HCT116 (cell line): ENCODE measurements at regions not wholly inside any gene's neighbourhood (a gene's known extent, or its start where the extent isn't known, plus 50 kb on each side); places are given as distances from the start of the nearest gene placed in this dataset.

ENCODE experiments used
- ATAC-seq: fragments of 200-7000 bp; cut with Tn5 transposase; 2 replicates; pipeline ENCODE4 v1.9.1; 2020; ENCODE audit warnings: mild to moderate bottlenecking, moderate library complexity
- BruUV-seq: library from RNA; stranded (reverse); fragments of 400-500 nt; replicated peaks from 2 replicates; lab custom pipeline; 2021; lab: Mats Ljungman, UMichigan
- CTCF ChIA-PET: fragments of 300-600 bp; sonication (Branson Sonifier 250); formaldehyde crosslinking; loops from one replicate; lab custom pipeline; 2021; ENCODE audit warnings: antibody characterized with exemption; lab: Charles Lee
- POLR2A ChIA-PET: fragments of 300-600, 350-600 bp; sonication (Branson Sonifier 250); formaldehyde crosslinking; loops from one replicate; lab custom pipeline; 2021; ENCODE audit warnings: antibody characterized with exemption; lab: Charles Lee
- RAD21 ChIA-PET, 2 experiments: fragments of 300-600 bp; sonication (Branson Sonifier 250); formaldehyde crosslinking; loops; one replicate each; lab custom pipeline; 2023; ENCODE audit warnings: low total read pairs in 2 of 2; ENCODE audit not compliant: uncharacterized antibody in 2 of 2, unreplicated experiment in 2 of 2, low non-redundant PET in 1 of 2; lab: Charles Lee
- DNase-seq: peaks from one replicate; pipeline ENCODE4 v3.0.0-alpha.2; 2010; ENCODE audit warnings: low read depth, low spot score
- H2AFZ ChIP-seq: fragments of 200-600 bp; shearing (Covaris generic), sonication (generic); 2 replicates; pipeline ENCODE4 v1.6.1; 2017; ENCODE audit warnings: low read depth, mixed run types, mixed read lengths, antibody characterized with exemption, low read length; ENCODE audit not compliant: poor library complexity, severe bottlenecking
- H3K27ac ChIP-seq: 2 replicates; pipeline ENCODE4 v1.5.1; 2012; ENCODE audit warnings: low read depth, low read length
- H3K27me3 ChIP-seq: fragments of 200-600 bp; sonication (generic); 2 replicates; pipeline ENCODE4 v1.6.1; 2016; ENCODE audit warnings: mixed run types, low read length, mixed read lengths; ENCODE audit not compliant: insufficient read depth
- H3K36me3 ChIP-seq, 2 experiments: fragments of 200-500 bp in 1 of 2; fragments of 200-600 bp in 1 of 2; sonication (Bioruptor generic) in 1 of 2; sonication (generic) in 1 of 2; 2 replicates each; pipeline versions ENCODE4 v1.5.1 to v1.6.1; 2014 to 2016; ENCODE audit warnings: low read length in 2 of 2, inconsistent platforms in 1 of 2, mixed read lengths in 1 of 2, mixed run types in 1 of 2; ENCODE audit not compliant: insufficient read depth in 2 of 2, control insufficient read depth in 1 of 2
- H3K4me1 ChIP-seq, 2 experiments: fragments of 200-600 bp in 1 of 2; sonication (generic) in 1 of 2; 2 replicates each; pipeline versions ENCODE4 v1.5.1 to v1.6.1; 2012 to 2017; ENCODE audit warnings: low read length in 2 of 2, inconsistent platforms in 1 of 2, mild to moderate bottlenecking in 1 of 2, mixed read lengths in 1 of 2, mixed run types in 1 of 2, moderate library complexity in 1 of 2; ENCODE audit not compliant: insufficient read depth in 2 of 2, control insufficient read depth in 1 of 2
- H3K4me2 ChIP-seq: fragments of 200-600 bp; sonication (generic); 2 replicates; pipeline ENCODE4 v1.6.1; 2017; ENCODE audit warnings: mixed run types, low read length, mixed read lengths
- H3K4me3 ChIP-seq, 2 experiments: fragments of 200-600 bp in 1 of 2; sonication (generic) in 1 of 2; replicated peaks in 1 of 2; 2 replicates each; pipeline ENCODE4 v1.5.1; 2011 to 2016; ENCODE audit warnings: low read length in 2 of 2, control low read depth in 1 of 2, low read depth in 1 of 2, mild to moderate bottlenecking in 1 of 2, mixed read lengths in 1 of 2, mixed run types in 1 of 2
- H3K79me2 ChIP-seq: fragments of 200-600 bp; sonication (generic); 2 replicates; pipeline ENCODE4 v1.6.1; 2017; ENCODE audit warnings: mild to moderate bottlenecking, mixed run types, low read length, moderate library complexity, mixed read lengths; ENCODE audit not compliant: insufficient read depth
- H3K9ac ChIP-seq: fragments of 200-600 bp; sonication (generic); 2 replicates; pipeline ENCODE4 v1.6.1; 2016; ENCODE audit warnings: low read length, mixed read lengths
- H3K9me2 ChIP-seq: fragments of 200-600 bp; sonication (generic), shearing (Covaris generic); 2 replicates; pipeline ENCODE4 v1.6.1; 2017; ENCODE audit warnings: mixed run types, mild to moderate bottlenecking, moderate library complexity; ENCODE audit not compliant: insufficient read depth
- H3K9me3 ChIP-seq, 2 experiments: fragments of 200-500 bp in 1 of 2; fragments of 200-600 bp in 1 of 2; sonication (Bioruptor generic) in 1 of 2; sonication (generic) in 1 of 2; 2 replicates each; pipeline ENCODE4 v1.6.1; 2014 to 2017; ENCODE audit warnings: low read length in 2 of 2, mixed read lengths in 2 of 2, inconsistent platforms in 1 of 2, low read depth in 1 of 2, mild to moderate bottlenecking in 1 of 2, mixed run types in 1 of 2, moderate library complexity in 1 of 2; ENCODE audit not compliant: control insufficient read depth in 1 of 2, insufficient read depth in 1 of 2
- H4K20me1 ChIP-seq: fragments of 200-600 bp; sonication (generic), shearing (Covaris generic); 2 replicates; pipeline ENCODE4 v1.6.1; 2017; ENCODE audit warnings: mixed run types, mild to moderate bottlenecking, moderate library complexity; ENCODE audit not compliant: insufficient read depth
- CBX3 ChIP-seq: IDR thresholded peaks from 2 replicates; pipeline ENCODE4 v1.6.1; 2012; ENCODE audit warnings: low read depth
- ELF1 ChIP-seq: IDR thresholded peaks from 2 replicates; pipeline ENCODE4 v1.6.1; 2012; ENCODE audit warnings: low read depth, borderline replicate concordance
- EZH2 ChIP-seq: fragments of 200-600 bp; sonication (generic); IDR thresholded peaks from 2 replicates; pipeline ENCODE4 v1.6.1; 2017; ENCODE audit warnings: antibody characterized with exemption, mixed run types
- EZH2phosphoT487 ChIP-seq: fragments of 200-600 bp; IDR thresholded peaks from 2 replicates; pipeline ENCODE4 v1.6.1; 2018; ENCODE audit warnings: antibody characterized with exemption, borderline replicate concordance
- FOSL1 ChIP-seq: IDR thresholded peaks from 2 replicates; pipeline ENCODE4 v1.6.1; 2012; ENCODE audit warnings: low read depth
- JUND ChIP-seq: IDR thresholded peaks from 2 replicates; pipeline ENCODE4 v1.6.1; 2012
- POLR2A ChIP-seq: IDR thresholded peaks from 2 replicates; pipeline ENCODE4 v1.7.0; 2011; ENCODE audit warnings: borderline replicate concordance; ENCODE audit not compliant: insufficient read depth, insufficient read length; ENCODE audit errors: extremely low read depth
- POLR2AphosphoS5 ChIP-seq: IDR thresholded peaks from 2 replicates; pipeline ENCODE4 v1.6.1; 2011; ENCODE audit warnings: mild to moderate bottlenecking, low read depth, low read length, moderate library complexity
- SIN3A ChIP-seq: IDR thresholded peaks from 2 replicates; pipeline ENCODE4 v1.6.1; 2012; ENCODE audit warnings: low read depth
- TCF7L2 ChIP-seq: IDR thresholded peaks from 2 replicates; pipeline ENCODE4 v1.7.0; 2011; ENCODE audit warnings: borderline replicate concordance, inconsistent platforms; ENCODE audit not compliant: insufficient read depth, insufficient read length; ENCODE audit errors: extremely low read depth
- YY1 ChIP-seq: IDR thresholded peaks from 2 replicates; pipeline ENCODE4 v1.6.1; 2011; ENCODE audit warnings: low read length, low read depth, moderate library complexity, mild to moderate bottlenecking; ENCODE audit not compliant: insufficient replicate concordance; ENCODE audit errors: extremely low read depth
- ZNF274 ChIP-seq: fragments of 200-500 bp; sonication (Bioruptor generic); IDR thresholded peaks from 2 replicates; pipeline ENCODE4 v1.6.1; 2014; ENCODE audit warnings: mild to moderate bottlenecking, low read depth, low read length, inconsistent platforms
- intact Hi-C: fragments of 100-400 bp; cut with micrococcal nuclease; formaldehyde crosslinking; loops from 2 replicates; pipeline ENCODE4 v1.10.0; 2022
- TF ChIP-seq, protein P1 (sequence below): IDR thresholded peaks from 2 replicates; pipeline ENCODE4 v1.6.1; 2012
- TF ChIP-seq, protein P2 (sequence below), 3 experiments: fragments of 200-600 bp in 1 of 3; sonication (generic) in 1 of 3; IDR thresholded peaks in 2 of 3; conservative IDR thresholded peaks in 1 of 3; 2 replicates each; pipeline ENCODE4 v1.5.1; 2012 to 2017; ENCODE audit warnings: low read depth in 2 of 3, low read length in 2 of 3, antibody characterized with exemption in 1 of 3, borderline replicate concordance in 1 of 3, control low read depth in 1 of 3, mild to moderate bottlenecking in 1 of 3, mixed read lengths in 1 of 3, mixed run types in 1 of 3, moderate library complexity in 1 of 3; ENCODE audit not compliant: insufficient read depth in 1 of 3

DNA sequence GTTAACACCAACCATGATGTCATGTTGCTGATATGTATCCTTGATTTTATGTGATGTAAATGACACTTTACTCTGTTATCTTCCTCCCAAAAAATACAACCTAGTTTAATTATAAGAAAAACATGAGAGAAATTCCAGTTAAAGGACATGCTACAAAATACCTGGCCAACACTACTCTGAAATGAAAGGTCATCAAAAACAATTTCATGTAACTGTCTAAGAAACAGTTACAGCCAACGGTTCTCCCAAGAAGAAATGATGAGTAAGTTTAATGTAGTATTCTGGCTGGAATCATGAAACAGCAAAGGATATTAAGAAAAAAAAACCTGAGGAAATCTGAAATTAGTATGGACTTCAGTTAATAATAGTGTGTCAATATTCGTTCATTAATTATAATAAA, 653.3 kb upstream of the FOXG1 start:
- no peaks in the 10 kb centered on the region for H4K20me1 ChIP-seq
- DNase-seq: no peak
- no TSS peak for BruUV-seq
- no peak overlapping the region for H3K4me3 ChIP-seq
- CTCF ChIA-PET: no interaction called here
- H3K9me2 ChIP-seq: no peaks in the 10 kb centered on the region
- intact Hi-C loops: no loop called here
- H2AFZ ChIP-seq: no peak overlapping the region
- no peak overlapping the region for H3K4me2 ChIP-seq
- H3K9ac ChIP-seq: no peak overlapping the region
- no peak for ATAC-seq
- H3K79me2 ChIP-seq: no peaks in the 10 kb centered on the region
- no peaks in the 10 kb centered on the region for H3K4me1 ChIP-seq
- H3K27me3 ChIP-seq: no peaks in the 10 kb centered on the region
- peaks cover 16 to 19% of the 10 kb centered on the region in 2 experiments; a peak in 2 of 4 replicates for H3K9me3 ChIP-seq
- RAD21 ChIA-PET: no interaction called here
- no peaks in the 10 kb centered on the region for H3K36me3 ChIP-seq
- POLR2A ChIA-PET: no interaction called here
- TF ChIP-seq EZH2phosphoT487 (no peak), ELF1 (no peak), POLR2A (no peak), ZNF274 (no peak), POLR2AphosphoS5 (no peak), CBX3 (no peak), TCF7L2 (no peak), SIN3A (no peak), EZH2 (no peak), FOSL1 (no peak), JUND (no peak), YY1 (no peak)
- TF ChIP-seq, protein P1, sequence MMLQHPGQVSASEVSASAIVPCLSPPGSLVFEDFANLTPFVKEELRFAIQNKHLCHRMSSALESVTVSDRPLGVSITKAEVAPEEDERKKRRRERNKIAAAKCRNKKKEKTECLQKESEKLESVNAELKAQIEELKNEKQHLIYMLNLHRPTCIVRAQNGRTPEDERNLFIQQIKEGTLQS: no peak
- TF ChIP-seq, protein P2, sequence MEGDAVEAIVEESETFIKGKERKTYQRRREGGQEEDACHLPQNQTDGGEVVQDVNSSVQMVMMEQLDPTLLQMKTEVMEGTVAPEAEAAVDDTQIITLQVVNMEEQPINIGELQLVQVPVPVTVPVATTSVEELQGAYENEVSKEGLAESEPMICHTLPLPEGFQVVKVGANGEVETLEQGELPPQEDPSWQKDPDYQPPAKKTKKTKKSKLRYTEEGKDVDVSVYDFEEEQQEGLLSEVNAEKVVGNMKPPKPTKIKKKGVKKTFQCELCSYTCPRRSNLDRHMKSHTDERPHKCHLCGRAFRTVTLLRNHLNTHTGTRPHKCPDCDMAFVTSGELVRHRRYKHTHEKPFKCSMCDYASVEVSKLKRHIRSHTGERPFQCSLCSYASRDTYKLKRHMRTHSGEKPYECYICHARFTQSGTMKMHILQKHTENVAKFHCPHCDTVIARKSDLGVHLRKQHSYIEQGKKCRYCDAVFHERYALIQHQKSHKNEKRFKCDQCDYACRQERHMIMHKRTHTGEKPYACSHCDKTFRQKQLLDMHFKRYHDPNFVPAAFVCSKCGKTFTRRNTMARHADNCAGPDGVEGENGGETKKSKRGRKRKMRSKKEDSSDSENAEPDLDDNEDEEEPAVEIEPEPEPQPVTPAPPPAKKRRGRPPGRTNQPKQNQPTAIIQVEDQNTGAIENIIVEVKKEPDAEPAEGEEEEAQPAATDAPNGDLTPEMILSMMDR (IDR thresholded peaks at IDR 0.05 in 2 of 3, conservative IDR thresholded peaks at IDR 0.05 in 1 of 3; ENCODE audit: borderline replicate concordance in 1 of 3, insufficient read depth in 1 of 3, low read depth in 2 of 3, low read length in 2 of 3): no peak
- H3K27ac ChIP-seq: no peak overlapping the region
